GM12872 (cell line): ENCODE measurements at regions not wholly inside any gene's neighbourhood (a gene's known extent, or its start where the extent isn't known, plus 50 kb on each side); places are given as distances from the start of the nearest gene placed in this dataset.

ENCODE experiments used
- TF ChIP-seq, protein P1 (sequence below): IDR thresholded peaks from 3 replicates; pipeline ENCODE4 v1.5.1; 2011; ENCODE audit warnings: low read depth, mild to moderate bottlenecking, low read length, moderate library complexity; ENCODE audit not compliant: insufficient read depth

DNA sequence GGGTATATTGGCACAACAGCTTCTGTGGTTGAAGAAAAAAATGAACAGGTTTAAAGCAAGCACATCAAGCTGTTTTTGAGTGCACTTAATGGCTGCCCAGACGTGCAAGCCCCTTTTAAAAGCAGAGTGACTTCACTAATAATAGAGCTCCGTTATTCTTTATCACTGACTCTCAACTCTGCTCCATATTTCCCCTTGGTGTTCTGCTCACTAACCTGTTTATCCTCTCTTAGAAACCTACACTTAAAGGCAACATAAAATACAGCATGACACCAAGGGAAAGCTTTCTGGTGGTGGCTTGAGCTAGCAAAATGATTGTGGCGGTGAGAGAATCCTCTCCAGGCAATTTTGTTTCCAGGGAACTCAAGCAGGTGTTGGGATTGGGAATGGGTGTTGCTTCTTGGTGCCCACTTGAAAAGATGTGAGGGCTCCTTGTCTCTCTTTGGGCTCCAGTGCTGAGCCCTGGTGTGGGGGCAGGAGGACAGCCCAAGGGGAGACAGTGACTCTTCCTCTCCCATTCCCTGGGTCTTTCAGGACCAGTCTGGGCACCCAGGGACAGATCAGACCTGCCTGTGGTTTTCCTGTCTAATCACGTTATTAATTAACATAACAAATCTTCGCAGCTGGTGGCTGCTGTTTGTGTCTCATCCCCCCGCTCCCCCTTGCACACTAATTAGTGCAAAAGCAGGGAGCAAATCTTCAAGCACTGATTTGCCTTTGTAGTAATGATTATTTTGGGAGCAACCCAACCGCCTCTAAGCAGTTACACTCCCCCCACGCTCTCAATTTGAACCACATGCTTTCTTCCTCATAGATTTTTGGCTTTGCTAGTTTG is 289.4 kb upstream of the CXCR4 start:
- TF ChIP-seq, protein P1, sequence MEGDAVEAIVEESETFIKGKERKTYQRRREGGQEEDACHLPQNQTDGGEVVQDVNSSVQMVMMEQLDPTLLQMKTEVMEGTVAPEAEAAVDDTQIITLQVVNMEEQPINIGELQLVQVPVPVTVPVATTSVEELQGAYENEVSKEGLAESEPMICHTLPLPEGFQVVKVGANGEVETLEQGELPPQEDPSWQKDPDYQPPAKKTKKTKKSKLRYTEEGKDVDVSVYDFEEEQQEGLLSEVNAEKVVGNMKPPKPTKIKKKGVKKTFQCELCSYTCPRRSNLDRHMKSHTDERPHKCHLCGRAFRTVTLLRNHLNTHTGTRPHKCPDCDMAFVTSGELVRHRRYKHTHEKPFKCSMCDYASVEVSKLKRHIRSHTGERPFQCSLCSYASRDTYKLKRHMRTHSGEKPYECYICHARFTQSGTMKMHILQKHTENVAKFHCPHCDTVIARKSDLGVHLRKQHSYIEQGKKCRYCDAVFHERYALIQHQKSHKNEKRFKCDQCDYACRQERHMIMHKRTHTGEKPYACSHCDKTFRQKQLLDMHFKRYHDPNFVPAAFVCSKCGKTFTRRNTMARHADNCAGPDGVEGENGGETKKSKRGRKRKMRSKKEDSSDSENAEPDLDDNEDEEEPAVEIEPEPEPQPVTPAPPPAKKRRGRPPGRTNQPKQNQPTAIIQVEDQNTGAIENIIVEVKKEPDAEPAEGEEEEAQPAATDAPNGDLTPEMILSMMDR = no peak

DNA sequence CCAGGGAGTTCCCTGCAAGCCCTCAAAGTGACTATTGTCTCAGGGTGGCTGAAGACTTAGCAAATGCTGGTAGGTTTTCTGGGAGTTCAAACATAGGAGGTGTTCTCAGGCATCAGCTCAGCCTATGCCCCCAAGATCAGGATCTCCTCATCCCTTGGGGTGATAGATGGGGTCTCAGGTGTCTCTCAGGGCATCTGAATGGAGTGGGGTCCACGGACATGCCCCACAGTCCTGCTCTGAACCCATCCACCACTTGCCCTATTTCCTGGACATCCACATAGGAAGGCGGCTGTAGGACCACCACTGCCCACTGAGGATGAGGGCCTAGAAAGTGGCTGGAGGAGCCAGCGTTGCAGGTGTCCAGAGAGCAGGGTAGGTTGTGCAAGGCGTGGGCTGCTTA is 287.0 kb upstream of the CXCR4 start:
- TF ChIP-seq, protein P1 = no peak

DNA sequence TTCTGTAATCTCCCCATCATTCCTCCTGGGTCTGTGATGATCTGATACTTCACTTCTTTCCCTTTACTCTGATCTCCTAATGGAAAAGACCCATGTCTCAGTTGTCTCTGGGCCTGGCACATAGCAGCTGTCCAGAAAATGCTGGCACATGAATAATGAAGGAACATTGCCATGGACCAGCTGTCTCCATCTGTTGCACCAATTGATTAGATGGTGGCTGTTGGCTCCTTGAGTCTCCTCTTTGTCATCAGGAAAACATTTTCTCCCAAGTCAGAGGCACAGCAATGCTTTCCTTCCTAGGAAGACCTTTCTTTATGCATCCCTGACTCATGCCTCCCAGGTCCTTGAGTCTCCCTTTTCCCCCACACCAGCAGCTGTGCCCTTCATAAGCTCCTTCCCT is 286.2 kb upstream of the CXCR4 start:
- TF ChIP-seq, protein P1 = no peak

- TF ChIP-seq, protein P1 = no peak
These were observed 284.3 kb upstream of the CXCR4 start for GRCh38 chr2:136402281-136402680.

- TF ChIP-seq, protein P1 = no peak
These were observed 281.8 kb upstream of the CXCR4 start for GRCh38 chr2:136399667-136400289.

DNA sequence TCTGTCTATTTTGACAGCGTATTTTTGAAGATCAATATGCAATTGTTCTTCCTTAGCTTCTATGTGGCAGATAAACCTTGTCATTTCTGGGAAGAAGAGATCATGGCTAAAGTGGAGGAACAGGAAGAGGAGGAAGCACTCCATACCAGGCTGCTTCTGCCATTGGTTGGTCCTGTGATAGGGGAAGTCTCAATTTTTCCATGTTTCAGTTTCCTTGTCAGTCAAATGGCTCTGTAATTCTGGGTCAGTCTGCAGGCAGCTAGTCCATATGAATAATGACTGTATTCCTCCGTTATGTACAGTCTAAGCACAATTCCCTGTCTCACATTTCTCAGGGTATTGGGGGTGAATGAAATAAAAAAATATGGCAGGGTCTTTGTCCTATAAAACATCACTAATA is 277.6 kb upstream of the CXCR4 start:
- TF ChIP-seq, protein P1 = no peak

DNA sequence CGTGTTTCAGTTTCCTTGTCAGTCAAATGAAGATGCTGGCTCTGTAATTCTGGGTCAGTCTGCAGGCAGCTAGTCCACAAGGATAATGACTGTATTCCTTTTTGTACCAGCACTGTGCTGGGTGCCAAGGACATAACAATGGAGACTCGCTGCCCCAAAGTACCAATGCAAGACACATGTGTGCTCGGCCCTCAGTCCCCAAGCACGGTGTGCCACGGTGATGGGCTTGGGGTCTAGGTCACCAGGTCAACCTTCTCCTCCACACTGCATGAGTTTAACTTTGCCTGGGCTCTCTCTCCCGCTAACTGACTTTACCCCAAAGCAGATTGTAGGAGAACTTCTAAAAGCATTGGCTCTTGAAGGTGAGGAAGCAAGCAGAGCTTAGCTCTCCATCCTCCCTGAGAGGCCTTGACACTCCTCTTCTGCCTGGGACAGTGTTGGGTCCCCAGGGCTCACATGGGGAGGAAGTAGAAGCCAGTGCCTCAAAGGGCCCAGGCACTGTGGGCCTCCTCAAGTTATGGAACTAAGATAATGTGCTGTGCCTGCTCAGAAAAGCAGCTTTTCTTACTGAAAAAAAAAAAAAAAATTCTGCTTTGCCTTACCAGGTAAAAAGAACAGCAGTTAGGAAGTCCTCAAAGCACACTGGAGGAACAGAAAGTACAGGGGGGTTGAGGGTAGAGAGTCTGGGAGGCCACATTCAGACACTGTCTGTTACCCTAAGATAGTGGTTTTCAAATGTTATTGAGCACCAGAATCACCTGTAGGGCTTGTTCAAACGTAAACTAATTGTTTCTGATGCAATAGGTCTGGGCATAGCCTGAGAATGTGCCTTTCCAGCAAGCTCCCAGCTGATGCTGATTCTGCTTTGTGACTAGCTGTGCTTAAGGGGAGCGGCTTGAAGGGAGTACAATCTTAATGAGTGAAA is 276.4 kb upstream of the CXCR4 start:
- TF ChIP-seq, protein P1 = no peak
